ENCODE measurements at regions not wholly inside any gene's neighbourhood (a gene's known extent, or its start where the extent isn't known, plus 50 kb on each side); places are given as distances from the start of the nearest gene placed in this dataset.
"Not testable (repeated sequence)": the region's sequence is repeated elsewhere in the genome, so short reads cannot be mapped to it uniquely, and the experiment has no call there.

DNA sequence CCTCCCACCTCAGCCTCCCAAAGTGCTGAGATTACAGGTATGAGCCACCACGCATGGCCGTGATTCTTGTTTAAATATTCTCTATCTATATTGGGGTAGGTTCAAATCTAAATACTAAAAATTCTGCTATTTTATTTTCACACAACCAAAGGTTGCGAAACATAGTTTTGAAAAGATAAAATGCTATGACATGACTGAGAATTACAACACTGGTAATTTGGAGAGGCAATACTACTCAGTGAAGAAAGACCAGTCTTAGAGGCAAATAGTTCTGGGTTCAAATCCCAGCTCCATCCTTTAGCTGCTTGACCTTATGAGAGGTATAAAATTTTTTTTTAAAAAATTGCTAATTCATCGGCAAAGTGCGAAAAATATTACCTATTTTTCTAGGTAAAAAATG is 137.0 kb upstream of the PREP start:
- no peak for DNase-seq (ENCODE audit: low read depth, low spot score)

DNA sequence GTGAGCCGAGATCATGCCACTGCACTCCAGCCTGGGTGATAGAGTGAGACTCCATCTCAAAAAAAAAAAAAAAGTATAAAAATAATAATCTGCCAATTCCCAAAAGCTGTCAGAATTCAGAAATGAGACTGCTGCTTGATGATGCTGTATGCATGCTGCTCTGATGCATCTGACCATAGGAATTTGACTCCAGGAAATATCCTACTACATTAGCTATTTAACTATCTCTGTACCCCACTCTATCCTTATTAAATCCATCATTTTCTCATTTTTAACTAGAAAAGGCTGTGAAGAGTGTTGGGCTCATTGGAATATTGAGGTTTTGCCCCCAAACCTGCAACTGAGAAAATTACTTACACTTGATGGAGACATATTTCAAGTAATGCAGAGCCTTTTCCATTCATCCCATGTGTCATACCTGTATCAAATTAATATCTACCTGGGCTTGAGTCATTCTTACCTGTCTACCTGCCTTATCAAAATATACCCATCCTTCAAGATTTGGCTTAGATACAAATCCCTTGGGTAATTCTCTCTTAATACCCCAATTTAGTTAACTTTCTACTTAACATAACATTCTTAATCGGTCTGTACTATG is 135.2 kb upstream of the PREP start:
- no peak for DNase-seq (ENCODE audit: low read depth, low spot score)

DNA sequence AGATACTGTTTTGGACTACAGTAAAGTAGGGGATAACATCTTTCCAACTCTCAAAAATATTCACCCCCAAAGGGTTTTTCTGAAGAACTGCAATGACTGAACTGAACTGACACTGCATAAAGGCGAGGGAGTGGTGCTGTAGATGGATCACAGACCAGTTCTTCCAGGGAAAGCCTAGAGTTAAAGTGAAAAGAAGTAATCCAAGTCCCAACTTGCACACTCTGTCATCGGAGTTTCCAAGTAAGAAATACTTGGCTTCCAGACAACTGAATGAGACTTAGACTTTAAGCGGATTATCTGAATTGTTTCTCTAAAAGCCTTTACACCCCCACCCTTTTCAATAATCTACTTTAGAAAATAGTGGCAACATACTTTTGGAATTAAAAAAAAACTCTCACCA is 134.1 kb upstream of the PREP start:
- no peak for DNase-seq (ENCODE audit: low read depth, low spot score)

DNA sequence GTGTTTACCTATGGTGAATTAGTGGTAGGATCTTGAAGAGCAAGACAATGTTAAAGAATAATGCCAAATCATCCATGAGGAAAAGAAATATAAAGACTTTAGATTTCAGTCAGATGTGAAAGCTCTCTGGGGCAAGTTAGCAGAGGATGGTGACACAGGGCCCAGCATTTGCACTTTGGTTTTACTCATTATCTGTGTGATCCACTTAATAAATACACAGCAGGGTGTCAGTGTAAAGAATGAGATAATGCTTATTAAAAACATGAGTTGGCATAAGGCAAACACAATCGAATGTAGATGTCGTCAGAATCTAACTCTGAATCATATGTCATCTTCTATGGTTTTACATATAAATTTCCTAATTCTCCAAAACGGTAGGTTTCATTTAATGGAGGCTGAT is 130.4 kb upstream of the PREP start:
- DNase-seq (ENCODE audit: low read depth, low spot score) = no peak

DNA sequence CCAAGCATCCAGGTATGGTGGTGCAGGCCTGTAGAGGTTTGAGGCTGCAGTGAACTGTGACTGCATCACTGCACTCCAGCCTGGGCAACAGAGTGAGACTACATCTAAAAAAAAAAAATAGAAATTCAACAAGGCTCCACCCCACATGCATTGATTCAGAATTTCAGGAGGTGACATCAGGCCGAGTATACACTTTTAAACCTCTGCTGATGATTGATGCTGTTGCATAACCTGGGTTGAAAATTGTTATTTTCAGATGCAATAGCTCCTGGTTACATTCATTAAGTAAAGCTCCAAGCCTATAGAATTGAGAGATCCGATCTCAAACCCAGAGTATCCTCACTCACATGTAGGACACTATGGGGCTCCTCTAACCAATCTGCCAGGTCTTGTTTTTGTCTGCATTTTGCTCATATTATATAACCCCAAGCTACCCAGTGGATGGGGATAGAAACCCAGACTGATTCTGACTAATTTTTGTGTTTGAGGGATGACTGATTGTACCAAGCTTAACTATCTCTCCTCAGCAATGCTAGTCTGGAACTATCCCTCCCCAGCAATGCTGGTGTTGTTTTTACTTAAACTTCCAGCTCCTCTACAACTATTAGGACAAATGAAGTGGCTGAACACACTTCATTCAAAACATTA is 123.5 kb upstream of the PREP start:
- no peak for DNase-seq (ENCODE audit: low read depth, low spot score)

DNA sequence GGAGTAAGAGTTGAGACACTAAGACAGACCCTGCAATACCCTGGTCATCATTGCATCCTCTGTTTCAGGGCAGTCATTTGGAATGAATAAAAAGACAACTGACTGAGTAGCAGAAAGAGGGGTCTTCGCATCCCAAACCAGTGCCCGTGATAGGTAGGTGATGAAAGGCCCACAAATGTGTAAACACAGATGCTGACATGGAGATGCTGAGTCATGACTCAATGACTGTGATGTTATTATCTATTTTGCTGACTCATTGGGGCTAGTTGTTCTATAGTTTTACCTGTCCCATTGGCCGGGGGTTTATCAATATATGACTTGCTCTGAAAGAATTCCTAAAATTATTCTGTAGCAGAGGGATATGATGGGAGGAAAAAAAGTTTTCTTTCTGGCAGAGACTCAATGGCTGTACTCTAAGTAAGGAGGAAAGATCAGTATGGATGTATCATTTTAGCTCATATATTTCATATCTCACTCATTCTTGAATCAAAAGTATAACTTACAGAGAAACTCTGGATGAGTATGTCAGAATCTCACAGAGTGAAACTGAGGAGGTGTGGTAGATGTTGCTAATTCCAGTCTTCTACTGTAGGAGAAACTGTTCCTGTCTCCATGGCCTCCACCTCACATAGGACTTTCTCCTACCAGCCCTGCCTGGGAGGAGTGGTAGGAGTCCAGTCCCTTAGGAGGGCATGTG is 119.9 kb upstream of the PREP start:
- no peak for DNase-seq (ENCODE audit: low read depth, low spot score)

DNA sequence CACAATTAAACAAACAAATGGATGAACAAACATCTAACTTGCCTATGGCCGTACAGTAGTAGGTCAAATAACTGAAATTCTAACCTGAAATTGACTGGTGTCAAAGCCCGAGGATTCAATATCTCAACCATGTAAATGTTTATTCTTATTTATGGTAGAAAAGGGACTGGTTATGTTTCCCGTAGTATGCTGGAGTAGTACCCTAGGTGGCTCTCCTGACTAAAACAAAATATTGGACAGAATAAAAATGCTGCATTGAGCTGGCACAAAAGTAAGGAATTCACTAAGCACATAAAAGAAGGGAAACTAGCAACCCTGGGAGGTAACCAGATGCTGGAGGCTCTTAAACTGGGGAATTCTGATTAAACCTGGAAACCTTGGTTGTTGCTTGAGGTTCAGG is 117.1 kb upstream of the PREP start:
- DNase-seq (ENCODE audit: low read depth, low spot score) = no peak

DNA sequence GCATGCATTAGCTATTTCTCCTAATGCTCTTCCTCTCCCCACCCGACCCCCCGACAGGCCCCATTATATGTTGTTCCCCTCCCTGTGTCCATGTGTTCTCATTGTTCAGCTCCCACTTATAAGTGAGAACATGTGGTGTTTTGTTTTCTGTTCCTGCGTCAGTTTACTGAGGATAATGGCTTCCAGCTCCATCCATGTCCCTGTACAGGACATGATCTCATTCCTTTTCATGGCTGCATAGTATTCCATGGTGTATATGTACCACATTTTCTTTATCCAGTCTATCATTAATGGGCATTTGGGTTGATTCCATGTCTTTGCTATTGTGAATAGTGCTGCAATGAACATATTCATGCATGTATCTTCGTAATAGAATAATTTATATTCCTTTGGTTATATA is 116.1 kb upstream of the PREP start:
- DNase-seq (ENCODE audit: low read depth, low spot score) = not testable (repeated sequence)

DNA sequence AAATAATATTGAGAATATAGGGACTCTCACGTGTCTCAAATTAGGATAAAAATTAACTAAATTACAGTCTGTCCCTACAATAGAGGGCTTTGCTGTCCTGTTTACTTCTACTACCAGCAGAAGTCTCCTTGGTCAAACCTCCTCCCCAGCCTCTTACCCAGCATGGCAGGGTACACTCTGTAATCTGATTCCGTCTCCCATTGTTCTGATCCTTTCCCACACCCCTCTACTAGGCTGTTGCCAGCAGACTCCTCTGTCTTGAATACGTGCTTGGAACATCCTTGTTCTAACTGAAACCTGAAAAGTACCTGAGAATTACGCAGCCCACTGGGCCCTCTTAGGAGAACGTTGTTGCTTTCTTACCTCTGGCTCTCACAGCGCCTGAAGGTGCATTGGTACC is 112.2 kb upstream of the PREP start:
- DNase-seq (ENCODE audit: low read depth, low spot score) = no peak

DNA sequence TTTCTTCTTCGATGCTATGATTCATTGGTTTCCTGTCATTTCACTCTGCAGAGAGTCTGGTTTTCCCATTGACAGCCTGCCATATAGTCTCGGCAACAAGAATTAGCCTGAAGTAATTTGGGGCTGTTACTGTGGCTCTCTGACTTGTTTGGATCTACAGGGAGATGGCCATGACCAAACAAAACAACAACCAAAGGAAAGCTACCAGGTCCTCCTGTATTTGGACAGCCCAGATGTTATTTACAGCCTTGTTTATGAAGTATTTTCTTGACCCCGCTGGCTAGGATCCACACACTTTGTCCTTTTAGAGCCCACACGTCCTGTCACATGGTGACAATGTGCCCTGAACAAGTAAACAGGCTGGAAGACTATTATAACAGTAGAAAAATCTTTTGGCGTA is 111.4 kb upstream of the PREP start:
- no peak for DNase-seq (ENCODE audit: low read depth, low spot score)

DNA sequence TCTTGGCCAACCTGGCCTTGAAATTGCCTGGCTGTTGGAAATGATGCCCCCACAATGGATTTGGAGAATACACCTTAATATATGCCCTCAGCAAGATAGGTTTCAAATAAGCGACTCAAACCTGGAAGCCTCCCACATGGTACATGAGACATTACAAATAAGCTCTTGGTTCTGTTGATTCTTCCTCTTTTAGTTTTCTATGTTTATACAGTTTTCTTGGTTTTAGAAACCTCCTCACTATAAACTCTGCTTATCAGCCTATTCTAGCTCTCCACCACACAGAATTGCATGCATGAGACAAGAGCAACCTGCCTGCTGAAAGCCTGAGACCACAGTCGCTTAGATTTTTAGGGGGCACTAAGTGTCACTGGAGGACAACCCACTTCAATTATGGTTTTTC is 108.8 kb upstream of the PREP start:
- no peak for DNase-seq (ENCODE audit: low read depth, low spot score)

DNA sequence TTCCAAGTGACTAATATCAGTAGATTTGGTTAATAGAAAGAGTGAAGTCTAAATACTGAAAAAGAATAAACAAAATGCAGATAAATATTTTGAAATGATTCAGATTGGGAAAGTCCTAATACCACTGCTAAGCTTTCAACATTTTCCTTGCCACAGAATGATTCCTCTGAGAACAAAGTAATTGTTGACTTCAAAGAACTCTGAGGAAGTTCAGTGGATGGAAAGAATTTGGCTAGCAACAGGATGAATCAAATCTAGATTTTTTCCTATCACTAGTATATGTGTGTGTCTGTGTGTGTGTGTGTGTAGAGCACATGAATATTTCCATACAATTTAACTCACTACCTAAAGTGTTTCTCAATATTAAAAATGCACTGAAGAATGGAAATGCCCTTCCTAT is 107.9 kb upstream of the PREP start:
- no peak for DNase-seq (ENCODE audit: low read depth, low spot score)

DNA sequence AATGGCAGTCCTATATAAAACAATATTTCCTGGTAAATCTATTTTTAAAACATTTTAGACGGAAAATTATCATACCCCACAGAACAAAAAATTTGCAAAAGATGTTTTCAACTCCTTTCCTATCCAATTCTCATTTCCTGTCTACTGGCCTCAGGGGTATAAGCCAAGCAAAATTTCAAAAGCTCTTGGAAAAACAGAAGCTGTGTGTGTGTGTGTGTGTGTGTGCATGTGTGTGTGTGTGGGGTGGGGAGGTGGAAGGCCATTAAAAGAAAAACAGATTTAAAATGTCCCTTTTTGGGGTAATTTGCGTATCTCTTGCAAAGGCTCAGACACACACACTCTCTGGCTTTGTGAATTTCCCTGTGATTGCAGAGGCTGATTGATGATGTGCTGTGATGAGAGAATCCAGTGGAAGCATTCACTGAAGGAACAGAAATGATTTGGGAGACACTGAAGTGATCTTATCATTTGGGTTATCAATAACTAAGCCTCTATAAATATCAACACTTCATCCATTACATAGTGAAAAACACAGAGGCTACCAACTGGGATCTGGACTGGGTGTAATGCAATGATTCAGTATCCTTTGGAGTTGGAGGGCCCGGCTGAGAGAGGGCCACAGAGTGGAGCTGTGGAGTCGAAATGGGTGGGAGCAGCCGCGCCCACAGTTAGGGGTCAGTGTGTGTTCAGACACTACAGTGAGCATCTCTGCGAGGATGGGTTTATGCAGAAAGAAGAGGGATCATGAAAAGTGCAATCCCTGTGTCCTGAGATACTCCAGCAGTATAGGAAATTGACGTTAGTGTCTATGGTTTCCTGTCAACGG is 106.8 kb upstream of the PREP start:
- DNase-seq (ENCODE audit: low read depth, low spot score) = no peak

DNA sequence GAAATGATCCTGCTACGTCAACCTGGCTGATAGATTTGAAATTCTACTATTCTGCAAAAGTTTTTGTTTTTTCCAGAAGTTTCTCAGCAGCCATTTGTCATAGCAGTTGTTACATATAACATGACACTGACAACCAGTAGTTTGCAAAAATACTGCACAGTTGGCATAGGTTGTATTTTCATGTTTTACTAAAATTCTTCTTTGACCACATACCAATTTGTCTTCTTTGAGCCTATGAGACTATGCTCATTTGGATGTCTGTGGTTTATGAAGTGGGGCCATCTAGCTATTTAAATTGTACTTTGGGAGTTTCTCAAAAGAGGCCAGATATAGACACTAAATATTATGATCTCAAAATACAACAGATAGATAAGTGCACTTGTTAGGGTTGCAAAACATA is 104.9 kb upstream of the PREP start:
- no peak for DNase-seq (ENCODE audit: low read depth, low spot score)

DNA sequence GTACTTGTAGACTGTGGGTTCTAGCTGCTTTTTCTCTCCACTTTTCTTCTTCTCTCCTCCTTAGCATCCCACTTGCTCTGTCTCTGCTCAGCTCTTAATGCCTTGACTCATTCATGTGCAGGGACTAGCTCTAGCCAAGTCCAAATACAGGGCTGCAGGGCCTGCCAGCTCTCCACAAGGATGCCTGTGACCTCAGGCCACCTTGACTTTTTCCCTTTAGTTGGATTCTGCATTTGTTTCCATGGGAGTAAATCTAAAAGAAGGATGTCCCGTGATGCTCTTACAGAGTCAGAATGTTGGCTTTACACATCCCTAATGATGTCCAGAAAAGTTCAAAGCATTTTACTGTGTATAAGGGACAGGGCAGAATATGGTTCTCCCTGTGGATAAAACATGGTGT is 101.8 kb upstream of the PREP start:
- DNase-seq (ENCODE audit: low read depth, low spot score) = no peak

DNA sequence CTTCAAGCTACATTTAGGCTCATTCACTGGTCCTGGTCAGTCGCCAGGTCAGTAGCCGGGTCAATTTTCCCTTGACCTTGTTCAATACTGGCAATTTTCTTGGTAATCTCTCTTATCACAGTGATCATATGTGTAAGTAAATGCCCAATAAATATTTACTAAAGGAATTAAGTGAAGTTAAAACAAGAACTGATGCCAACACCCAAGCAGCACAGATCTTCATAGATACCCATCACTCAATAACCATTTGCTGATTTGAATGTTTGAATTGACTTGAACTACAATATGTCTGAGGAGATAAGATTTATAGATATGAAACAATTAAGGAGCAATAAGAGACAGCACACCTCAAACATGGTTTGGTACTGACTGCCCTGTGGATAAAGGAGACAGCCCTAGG is 100.8 kb upstream of the PREP start:
- no peak for DNase-seq (ENCODE audit: low read depth, low spot score)

DNA sequence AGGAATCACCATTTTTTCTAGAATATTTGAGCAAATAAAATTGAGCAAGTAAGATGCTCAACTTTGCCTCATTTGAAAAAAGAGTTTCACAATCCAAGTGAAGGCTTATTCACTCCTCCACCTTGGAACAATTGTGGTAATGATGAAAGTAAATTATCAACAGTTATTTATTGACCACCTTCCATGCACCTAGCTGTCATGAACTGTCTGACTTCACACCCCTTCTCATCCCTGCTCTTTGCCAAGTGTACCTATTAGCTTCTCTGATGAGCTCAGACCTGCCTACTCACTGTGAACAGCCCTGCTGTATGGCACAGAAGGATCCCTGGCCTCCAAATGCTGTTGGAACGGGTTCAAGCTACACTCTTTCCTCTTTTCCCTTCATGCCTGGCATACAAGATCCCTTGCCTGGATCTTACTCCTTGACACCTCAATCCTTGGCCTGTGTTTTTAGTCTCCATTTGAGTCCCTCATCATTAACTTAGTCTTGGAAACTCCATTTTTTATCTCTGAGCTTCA is 99.0 kb upstream of the PREP start:
- no peak for DNase-seq (ENCODE audit: low read depth, low spot score)

DNA sequence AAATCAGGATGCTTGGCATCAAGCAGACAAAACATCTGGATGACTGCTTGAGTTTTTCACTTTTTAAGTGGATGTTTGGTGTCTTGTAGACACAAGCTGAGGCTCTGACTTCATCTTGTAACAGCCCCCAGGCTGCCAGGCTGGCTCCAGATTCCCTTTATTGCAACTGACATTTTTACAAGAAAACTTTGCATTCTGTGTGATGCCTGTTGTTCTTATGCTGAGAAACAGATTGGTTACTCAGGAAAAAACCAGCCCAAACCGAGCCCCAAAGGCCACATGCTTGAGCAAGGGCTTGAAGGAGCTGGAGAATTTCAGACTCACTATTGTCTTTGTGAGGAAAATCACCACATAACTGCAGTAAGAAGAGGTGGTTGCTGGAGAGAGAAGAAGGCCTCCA is 98.4 kb upstream of the PREP start:
- DNase-seq (ENCODE audit: low read depth, low spot score) = no peak

DNA sequence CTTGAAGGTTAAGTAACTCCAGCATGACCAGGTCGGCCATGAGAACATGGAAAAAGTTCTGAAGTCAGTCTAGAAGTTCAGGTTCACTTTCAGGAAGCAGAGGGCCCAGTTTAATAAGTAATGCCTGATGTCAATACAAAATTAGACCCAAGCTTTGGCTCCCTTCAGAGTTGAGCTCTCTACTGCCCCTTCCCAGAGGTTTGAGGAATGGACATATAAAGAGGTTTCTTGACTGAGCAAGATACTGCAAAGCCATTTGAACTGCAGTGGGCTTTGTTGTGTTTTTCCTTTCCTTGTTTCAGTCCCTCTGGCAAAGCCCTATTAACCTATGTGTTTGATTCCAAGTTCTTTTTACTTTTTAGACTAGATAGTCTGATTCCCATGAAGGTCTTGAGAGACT is 97.8 kb upstream of the PREP start:
- no peak for DNase-seq (ENCODE audit: low read depth, low spot score)

DNA sequence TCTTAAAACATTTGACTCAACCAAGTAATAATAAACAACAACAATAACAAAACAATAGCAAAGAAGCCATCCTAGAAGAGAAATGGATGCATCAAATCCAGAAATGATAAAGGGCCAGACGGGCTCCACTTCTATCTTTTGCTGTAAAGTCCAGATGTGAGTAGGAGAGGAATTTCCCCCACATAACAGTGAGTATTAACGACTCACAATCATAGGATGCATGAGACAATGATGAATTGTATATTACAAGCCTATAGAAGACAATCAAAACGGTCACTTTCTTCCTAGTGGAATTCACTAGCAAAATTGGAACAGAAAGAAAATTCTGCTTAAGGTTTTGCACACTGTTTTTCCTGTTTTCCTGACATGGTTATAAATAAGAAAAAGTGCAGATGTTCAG is 97.0 kb upstream of the PREP start:
- DNase-seq (ENCODE audit: low read depth, low spot score) = no peak

DNA sequence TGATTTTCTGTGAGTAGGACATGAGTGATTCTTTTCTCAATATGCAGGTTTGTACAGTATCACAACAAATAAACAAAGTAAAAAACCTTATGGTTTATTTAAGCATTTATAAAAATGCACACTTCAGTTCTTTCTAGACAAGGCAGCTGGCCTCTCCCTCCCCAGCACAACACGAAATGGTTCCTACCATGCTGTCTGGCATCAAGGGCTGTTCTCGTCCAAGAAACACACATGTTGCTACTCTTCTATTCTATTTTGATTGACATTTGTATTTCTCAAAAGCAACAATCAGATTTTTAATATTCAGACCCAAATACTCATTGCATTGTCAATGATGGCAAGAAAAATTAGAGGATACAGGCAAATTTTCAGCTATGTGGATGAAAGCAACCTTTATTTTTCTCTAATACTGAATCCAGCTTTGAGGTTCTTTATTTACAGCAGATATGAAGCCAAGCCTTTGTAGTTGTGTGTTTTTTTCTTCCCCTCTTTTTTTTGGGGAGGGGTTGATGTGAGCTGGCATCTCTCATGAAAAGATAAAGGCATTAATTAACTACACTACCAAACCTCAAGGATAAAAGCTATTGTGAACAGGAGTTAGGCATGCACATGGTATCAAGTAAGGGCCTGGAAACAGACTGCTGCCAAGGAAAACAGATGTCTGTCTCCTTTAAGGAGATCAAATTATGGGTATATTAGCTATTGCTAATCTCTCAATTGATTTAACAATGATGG is 96.4 kb upstream of the PREP start:
- DNase-seq (ENCODE audit: low read depth, low spot score) = no peak

DNA sequence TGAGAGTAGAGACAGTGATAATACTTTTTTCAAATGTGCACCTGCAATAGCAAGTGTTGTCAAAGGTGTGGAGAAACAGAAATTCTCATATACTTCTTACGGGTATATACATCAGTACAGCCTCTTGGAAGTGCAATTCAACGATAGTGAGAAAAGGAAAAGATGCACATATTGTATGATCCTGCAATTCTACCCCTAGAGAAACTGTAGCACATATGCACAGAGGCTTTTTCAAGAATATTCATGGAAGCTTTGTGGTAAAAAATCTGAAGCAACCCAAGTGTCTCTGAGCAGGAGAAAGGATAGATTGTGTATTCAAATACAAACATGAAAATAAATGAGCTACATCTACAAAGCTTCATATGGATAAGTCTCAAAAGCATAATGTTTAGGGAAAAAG is 94.7 kb upstream of the PREP start:
- no peak for DNase-seq (ENCODE audit: low read depth, low spot score)
